Effector CD8-positive, alpha-beta T cell (primary cell): ENCODE measurements at regions not wholly inside any gene's neighbourhood (a gene's known extent, or its start where the extent isn't known, plus 50 kb on each side); places are given as distances from the start of the nearest gene placed in this dataset.
"Not testable (repeated sequence)": the region's sequence is repeated elsewhere in the genome, so short reads cannot be mapped to it uniquely, and the experiment has no call there.

Experiments
- DNase-seq: peaks from one replicate; lab custom pipeline; 2025; lab: John Stamatoyannopoulos, UW

DNA sequence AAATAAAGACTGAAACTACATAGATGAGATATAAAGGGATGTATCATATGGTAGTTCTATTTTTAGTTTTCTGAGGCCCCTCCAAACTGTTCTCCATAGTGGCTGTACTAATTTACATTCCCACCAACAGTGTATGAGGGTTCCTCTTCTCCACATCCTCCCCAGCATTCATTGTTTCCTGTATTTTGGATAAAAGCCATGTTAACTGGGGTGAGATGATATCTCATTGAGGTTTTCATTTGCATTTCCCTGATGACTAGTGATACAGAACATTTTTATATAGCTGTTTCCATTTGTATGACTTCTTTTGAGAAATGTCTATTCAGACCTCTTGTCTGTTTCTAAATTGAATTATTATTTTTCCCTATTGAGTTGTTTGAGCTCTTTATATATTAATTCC is 229.3 kb downstream of the RFPL4B start:
- no peak for DNase-seq

DNA sequence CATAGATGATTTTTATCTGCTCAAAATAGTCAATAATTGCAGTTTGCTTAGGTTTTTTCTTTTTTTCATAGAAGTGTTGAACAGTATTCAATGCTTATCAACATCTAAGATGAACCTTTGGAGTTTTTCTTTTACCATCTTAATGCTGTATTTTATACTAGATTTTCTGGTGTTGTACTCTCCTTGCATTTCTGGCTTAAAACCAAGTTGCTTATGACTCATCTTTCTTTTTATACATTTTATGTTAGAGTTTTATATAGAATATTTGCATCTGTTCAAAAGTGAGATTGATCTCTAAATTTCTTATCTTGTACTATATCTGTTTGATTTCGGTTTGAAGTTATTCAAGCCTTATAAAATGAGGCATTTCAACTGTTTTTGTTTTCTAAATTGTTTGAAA is 232.5 kb downstream of the RFPL4B start:
- no peak for DNase-seq

DNA sequence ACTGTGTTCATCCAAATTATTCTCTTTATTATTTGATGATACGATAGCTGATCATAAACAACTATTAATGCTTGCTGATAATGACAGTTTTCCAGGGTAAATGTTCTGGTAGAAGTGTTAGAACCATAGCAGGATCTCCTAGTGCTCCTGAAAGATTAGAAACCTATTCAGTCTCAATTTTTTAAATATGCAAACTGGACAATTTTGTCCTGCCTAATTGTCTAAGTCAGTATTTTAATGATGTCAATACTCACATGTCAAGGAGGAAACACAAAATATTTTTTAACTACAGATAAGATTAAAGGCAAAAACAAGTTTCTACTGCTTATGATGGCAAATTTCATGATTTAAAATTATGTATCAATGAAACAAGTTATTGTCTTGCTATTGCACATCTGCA is 233.9 kb downstream of the RFPL4B start:
- DNase-seq, result no peak

DNA sequence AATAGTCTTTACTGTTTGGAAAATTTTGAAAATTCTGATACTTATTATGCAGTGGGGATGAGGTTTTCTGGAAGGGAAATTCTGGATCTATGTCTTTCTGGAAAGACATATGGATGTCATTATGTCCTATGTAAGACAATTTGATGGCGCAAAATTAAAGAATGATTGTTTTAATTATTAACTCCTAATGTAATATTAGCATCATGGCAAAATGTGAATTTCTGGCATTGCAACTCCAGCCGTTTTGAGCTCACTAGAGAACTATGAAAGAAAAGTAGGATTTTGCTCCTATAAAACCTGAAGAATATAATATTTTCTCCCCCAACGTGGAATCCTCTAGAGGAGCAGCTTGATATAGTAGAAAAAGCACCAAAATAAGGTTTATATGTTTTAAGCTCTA is 243.2 kb downstream of the RFPL4B start:
- no peak for DNase-seq

DNA sequence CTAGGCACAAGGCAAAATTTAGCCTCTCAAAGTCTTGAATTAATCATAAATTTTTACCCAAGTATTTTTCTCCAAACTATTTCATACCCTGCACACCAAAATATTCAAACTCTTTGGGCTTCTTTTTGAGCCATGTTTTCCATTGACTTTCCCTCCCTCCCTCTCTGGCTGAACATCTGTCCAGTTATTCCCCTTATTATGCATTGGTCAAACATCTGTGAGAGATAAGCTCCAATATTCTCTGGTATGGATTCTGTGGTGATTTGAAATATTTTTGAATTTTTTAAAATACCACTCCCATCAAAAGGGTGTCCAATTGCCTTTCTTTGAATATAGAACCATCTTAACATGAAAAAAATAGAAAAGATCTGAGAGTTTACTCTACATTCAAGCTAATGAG is 244.2 kb downstream of the RFPL4B start:
- no peak for DNase-seq

DNA sequence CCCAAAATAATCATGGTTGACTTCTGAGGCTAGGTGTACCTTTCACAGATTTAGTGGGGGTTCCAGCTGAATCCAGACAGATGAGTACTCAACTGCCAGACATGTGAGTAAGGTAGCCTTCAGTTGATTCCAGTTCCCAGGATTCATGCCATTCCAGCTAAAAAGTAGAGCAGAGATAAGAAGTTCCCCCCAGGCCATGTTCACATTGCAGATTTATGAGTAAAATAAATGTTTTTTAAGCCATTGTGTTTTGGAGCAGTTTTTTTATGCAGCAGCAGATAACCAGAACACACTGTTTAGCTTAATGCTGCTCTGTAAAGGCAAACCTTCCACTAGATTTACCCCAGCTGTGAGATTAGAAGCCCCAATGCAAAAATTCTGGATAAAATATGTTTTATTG is 245.0 kb downstream of the RFPL4B start:
- no peak for DNase-seq

DNA sequence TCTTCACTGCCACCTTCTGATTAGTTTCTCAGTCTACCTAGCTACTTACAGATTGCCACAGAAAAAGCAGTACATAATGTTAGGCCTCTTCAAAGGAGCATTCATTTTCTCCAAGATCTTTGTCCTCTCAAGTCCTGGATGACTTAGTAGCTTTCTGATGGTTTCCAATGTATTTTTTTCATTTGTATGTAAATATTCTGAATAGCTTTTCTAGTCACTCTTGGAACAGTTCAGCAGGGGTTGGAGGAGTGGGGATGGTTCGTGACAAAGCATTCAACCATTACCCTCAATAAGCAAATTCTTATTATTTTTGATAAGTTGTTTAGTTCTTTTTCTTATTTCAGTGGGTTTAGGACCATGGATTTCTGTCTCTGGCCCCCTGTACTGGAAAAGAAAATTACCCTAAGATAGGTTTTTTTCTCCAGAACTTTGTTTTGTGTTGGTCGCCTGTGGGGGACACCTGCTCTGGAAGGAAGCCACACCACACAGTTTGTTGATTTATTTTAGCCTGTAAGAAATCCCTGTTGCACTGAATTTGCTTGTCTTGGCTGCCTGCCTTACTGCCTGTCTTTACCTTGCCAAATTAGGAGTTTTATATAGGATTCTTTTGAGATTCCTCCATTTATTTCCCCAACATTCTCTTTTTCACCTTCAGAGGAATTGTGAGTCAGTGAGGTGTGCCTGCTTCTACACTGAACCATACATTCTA is 247.9 kb downstream of the RFPL4B start:
- no peak for DNase-seq

DNA sequence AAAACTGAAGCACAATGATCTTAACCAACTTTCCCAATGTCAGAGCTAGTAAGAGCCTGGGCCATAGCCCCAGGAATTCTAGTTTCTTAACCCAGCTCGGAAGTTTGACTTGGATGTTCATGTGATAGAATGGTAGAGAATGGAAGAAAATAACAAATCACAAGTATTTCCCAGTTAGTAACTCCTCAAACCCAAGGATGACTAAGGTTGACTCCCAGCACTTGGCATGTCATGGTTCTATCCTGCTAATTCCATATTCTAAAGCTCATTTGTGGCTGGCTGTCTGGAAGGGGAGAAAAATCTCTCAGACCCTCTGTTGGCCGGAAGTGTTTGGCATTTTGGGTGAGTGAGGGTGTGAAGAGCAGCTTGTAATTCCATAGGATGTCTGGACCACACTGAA is 248.7 kb downstream of the RFPL4B start:
- DNase-seq, result no peak

DNA sequence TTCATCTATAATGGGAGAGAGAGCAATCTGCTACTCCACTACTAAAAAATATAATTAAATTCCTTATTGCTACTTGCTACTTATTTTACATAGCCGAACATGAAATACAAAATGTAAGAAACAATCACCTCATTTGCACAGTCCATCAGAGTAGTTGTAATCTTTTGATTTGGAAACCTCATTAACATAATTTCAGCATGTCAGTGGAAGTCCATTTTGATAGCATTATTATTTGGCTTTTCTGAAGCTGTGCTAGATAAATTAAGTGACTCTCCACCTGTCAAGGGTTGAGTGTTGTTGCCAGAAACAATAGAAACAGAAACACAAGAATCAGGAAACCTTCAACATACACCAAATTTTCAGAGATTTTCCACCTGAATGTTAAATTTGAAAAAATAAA is 250.0 kb downstream of the RFPL4B start:
- no peak for DNase-seq

DNA sequence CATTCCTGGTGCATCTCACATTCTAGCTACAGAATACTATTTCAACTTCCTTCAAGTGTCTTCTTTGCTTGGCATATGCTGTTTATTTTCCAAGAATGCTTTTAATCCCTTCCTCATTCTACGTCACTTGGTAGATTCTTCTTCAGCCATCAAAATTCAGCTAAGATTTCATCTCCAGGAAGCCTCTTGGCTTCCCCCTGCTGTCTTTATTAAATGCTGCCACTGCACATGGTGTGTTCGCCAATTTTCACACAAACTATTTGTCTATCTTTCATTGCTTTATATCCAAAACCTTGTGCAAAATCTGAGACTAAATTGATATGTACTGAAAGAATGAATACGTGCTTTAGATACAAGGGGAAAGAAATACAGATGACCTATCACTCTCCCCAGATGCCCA is 253.0 kb downstream of the RFPL4B start:
- no peak for DNase-seq

DNA sequence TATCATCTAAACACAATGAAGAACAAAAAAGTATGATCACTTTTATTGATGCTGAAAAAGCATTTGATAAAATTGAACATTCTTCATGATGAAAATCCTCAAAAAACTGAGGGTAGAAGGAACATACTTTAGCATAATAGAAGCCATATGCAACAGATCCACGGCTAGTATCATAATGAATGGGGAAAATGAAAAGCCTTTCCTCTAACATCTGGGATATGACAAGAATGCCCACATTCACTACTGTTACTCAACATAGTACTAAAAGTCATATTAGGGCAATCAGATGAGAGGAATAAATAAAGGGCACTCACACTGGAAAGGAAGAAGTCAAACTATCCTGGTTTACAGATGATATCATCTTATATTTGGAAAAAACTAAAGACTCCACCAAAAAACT is 256.6 kb downstream of the RFPL4B start:
- no peak for DNase-seq

DNA sequence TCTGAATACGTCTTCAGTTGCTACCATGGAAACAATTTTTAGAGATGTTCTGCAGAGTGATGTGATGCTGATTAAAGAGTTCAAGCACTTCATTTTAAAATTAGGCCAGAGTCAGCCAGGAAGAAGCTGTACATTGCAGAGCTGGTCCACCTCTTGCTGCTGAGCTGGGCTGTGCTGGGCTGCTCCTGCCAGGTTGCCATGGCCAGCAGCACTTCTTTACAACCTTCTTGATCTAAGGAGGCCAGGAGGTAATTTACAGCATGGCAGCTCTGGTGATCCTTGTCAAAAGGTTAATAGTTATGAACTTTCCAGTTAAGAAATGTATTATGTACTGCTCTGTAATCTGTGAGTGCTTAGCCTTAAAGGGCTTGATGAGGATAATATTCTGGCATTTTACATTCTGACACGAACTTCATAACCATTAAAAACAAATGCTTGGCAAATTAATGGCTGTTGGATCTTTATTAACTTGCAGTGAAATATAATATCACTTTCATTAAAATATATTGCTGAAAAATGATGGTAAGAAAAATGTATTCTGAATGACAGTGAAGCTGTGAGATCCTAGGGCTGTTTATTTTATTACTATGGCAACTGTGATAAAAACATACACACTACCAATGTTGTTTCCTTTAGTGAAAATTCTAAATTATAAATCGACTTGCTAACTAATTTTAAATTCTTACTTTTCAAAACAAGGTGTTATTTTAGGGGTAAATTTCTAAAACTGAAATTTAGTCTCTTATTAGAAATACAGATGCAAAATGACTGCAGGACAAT is 259.7 kb downstream of the RFPL4B start:
- no peak for DNase-seq

DNA sequence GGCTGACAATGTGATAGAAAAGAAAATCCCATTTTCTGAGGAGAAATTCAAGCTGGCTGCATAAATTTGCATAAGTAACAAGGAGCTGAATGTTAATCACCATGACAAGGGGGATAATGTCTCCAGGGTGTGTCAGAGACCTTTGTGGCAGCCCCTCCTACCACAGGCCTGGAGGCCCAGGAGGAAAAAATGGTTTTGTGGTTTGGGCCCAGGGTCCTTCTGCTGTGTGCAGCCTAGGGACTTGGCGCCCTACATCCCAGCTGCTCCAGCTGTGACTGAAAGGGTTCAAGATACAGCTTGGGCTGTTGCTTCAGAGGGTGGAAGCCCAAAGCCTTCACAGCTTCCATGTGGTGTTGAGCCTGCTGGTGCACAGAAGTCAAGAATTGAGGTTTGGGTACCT is 261.8 kb downstream of the RFPL4B start:
- DNase-seq, result not testable (repeated sequence)

DNA sequence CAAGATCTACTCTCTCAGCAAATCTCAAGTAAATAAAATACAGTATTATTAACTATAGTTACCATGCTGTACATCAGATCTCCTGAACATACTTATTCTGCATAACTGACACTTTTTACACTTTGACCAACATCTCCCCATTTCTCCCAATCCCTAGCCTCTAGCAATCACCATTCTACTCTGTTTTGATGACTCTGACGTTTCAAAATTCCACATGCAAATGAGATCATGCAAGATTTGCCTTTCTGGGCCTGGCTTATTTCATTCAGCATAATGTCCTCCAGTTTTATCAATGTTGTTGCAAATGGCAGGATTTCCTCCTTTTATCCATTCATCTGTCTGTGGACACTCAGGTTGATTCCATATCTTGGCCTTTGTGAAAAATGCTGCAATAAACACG is 266.3 kb downstream of the RFPL4B start:
- no peak for DNase-seq

DNA sequence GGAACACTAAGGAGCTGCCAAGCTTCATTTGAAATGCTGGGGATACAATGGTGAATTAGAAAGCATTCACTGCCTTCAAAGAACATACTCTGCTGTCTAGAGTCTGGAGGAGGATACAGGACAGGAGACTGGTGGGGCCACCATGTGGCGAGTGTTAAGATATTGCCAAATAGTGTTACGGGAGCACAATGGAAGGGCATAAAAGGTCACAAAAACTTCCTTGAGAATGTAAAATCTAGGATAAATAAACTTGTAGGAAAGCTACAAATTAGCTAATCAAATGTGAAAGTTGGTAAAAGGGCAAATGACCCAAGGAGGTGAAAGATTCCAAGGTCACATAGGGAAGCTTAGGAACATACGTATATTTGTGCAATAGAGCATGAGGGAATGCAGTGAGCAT is 271.7 kb downstream of the RFPL4B start:
- no peak for DNase-seq

DNA sequence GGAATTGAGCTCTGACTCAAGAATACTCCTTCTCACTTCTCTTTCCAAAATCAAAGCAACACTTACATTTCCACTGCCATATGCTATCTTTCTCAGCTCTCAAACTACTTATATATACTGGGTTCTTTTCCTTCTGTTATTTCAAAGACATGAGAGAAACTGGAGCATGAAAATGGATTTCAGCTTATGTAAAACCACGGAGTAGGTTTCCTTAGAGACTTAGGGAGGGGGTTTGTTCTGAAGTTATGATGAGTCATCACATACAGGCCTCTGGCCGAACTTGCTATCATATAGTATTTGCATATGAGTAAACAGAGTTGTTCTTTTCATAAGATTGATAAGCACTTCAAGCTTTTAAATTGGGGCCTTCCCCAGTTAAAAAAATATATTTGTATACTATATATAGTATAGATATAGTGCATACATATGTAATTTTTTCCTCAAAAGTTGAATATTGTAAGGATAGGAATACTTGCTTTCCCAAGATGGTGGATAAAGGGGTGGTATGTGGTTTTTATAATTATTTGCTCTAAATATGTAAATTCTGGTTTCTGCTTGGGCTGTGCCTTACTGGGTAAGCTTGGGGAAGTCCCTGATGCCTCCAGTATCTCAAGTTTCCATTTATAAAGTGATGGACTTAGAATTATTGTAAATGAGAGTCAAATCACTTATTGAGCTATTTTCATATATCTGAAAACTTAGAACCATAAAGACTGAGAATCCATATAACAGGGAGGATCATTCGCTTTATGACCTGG is 273.9 kb downstream of the RFPL4B start:
- no peak for DNase-seq

DNA sequence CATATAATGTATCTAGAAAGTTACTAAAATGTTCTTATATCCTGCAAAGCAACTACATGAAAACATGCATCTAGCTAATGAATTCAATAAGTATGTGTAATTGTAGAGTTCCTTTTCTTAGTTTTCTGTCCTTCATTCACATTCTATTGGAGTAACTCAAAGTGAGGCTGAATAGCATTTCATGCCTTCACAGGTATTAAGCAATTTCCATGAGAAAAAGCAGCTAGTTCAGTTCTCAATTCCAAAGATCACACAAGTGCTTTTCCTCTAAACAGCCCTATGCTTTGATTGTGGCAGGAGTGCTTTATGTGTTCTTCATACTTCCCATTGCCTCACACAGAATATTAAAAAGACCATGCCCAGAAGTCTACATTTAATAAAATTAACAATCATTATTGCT is 274.9 kb downstream of the RFPL4B start:
- DNase-seq, result no peak

DNA sequence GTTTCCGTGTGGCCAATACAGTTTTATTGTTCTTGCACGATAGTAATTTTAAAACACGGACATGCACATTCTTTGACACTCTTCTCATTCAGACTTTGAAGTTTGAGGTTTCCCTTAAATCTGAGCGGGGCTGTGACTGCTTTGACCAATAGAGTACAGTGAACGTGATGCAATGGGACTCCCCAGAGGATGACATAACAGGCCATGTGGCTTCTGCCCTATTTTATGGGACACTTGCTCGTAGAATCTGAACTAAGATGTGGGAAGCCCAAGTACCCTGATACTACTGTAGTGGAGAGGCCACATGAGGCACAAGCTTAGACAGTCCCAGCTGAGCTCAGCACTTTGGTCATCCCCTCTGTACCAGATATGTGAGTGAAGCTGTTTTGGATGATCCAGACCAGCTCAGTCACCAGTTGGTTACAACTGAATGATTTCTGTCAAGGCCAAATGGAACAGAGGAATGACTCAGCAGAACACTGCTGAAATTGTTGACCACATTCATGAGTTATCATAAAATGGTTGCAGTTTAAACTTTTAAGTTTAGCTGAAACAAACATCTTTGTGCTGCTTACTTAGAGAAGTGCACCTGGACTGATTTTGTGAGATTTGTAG is 279.4 kb downstream of the RFPL4B start:
- DNase-seq, result no peak

DNA sequence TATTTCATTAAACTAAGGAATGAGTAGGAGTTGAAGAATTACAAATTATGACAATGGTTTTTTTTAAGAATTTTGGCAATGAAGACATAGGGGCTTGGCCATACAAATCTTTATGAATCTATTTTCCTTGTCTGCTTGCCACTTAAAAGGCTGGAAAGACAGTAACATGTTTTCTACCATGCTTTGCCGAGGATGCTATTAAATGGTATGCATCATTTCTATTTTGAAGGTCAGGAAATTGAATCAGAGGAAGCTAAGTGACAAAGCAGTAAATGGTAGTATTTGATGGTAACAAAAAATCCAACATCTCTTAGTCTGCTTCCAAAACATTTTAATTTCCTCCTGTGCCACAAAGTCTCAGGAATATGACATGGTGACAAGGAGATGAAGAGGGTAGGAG is 287.2 kb downstream of the RFPL4B start:
- DNase-seq, result no peak

DNA sequence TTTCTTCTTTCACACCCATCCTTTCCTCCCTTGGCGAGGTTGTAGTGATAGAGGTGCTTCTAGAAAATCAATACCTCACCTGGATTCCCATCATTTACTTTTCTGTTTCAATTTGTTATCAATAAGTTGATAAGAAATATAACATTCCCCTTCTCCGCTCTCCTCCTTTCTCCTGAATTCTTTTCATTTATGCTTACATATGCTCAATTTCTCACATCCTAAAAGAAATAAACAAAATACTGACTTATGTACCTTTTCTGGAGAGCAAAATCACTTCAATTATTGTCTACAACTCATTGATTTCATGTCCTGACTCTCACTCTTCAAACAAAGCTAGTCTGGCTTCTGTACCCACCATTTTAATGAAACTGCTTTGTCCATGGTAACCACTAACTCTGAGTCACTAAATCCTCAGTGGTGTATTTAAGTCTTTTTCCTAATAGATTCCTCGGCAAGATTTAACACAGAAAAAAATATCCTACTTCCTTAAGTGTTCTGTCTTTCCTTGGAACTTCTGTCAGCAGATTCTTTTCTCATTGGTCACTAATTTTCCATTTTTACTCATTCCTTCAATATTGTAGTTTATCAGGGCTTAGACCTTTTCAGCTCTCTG is 289.6 kb downstream of the RFPL4B start:
- DNase-seq, result no peak

DNA sequence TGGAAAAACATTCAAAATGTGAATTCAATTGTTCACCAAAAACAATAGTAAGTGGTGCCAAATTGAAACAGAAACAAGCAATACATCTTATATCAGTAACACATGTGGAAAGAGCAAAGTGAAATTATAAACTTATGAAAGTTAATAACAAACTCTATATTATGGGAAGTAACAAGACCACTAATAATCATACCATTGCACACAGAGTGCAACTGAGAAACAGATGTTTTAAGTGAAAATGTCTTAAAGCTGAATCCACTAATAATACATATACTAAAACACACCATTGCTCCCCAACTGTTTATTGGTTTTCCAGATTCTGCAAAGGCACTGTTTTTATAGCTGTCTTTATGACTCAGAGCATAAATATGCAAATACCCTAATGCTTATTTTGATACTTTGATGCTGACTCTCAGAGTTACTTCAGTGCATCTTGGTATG is 292.3 kb downstream of the RFPL4B start:
- no peak for DNase-seq

DNA sequence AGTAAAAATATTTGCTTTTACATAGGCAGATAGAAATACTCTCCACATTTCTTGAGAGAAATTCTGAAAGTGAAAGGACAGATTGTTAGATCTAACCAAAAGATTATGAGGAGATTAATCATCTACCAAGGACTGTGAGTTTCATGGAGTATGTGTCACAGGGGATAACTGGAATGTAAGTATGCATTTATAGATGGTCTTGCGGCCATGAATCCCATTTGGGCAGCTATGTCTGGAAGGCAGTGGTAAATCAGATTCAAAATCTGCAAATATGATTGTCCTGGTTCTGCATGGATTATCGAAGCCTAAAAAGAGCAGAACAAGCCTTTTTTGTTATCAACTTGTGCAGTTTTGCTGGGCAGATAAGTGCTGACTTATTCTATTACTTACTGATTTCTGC is 293.8 kb downstream of the RFPL4B start:
- DNase-seq, result no peak
